Stomach (tissue), 8 donors: ENCODE measurements at regions not wholly inside any gene's neighbourhood (a gene's known extent, or its start where the extent isn't known, plus 50 kb on each side); places are given as distances from the start of the nearest gene placed in this dataset.

ENCODE experiments used
- DNase-seq, 2 donors: peaks; one replicate each; pipeline versions ENCODE4 v3.0.0 to v3.0.0-alpha.2; 2013 to 2019
- H3K27ac ChIP-seq, 5 donors: fragments of 200-600 bp in 4 of 5; sonication (generic) in 4 of 5; one replicate each; pipeline ENCODE4 v1.5.1; 2013 to 2019; ENCODE audit warnings: mild to moderate bottlenecking in 1 of 5, moderate library complexity in 1 of 5
- H3K27me3 ChIP-seq, 3 donors: fragments of 200-600 bp; sonication (generic); one replicate each; pipeline ENCODE4 v1.5.1; 2017 to 2019; ENCODE audit warnings: mixed run types in 1 of 3
- H3K36me3 ChIP-seq, 4 donors: fragments of 200-600 bp; sonication (generic); 1 replicate in 3 of 4; 2 replicates in 1 of 4; pipeline ENCODE4 v1.5.1; 2016 to 2019
- H3K4me1 ChIP-seq, 4 donors: fragments of 200-600 bp; sonication (generic); one replicate each; pipeline ENCODE4 v1.5.1; 2016 to 2019
- H3K4me3 ChIP-seq, 4 donors: fragments of 200-600 bp; sonication (generic) in 3 of 4; one replicate each; pipeline ENCODE4 v1.5.1; 2016 to 2019; ENCODE audit warnings: mild to moderate bottlenecking in 1 of 4
- H3K9me3 ChIP-seq, 4 donors: fragments of 200-600 bp; sonication (generic); one replicate each; pipeline ENCODE4 v1.5.1; 2016 to 2019
- EP300 ChIP-seq: sonication (generic); formaldehyde crosslinking; IDR thresholded peaks from one replicate; pipeline ENCODE4 v1.6.1; 2017; ENCODE audit warnings: antibody characterized with exemption
- POLR2A ChIP-seq, 4 donors: fragments of 450-650 bp; IDR thresholded peaks; one replicate each; pipeline ENCODE4 v1.6.1; 2016; ENCODE audit warnings: antibody characterized with exemption in 4 of 4, control low read depth in 2 of 4, mild to moderate bottlenecking in 1 of 4, moderate library complexity in 1 of 4
- POLR2AphosphoS5 ChIP-seq, 3 donors: sonication (generic); formaldehyde crosslinking; IDR thresholded peaks; one replicate each; pipeline ENCODE4 v1.6.1; 2016; ENCODE audit warnings: antibody characterized with exemption in 3 of 3
- WGBS, 5 donors: extraction: QIAGEN DNeasy Blood & Tissue Kit in 3 of 5; methylation state at CpG; one replicate each; pipeline versions ENCODE4 v1.1.5 to v1.1.7; 2013 to 2018; 5-methylcytosine and 5-hydroxymethylcytosine counted together
- intact Hi-C: fragments of 100-400 bp; cut with DNase I; formaldehyde crosslinking; loops from one replicate; pipeline ENCODE4 v1.15.1; 2023; ENCODE audit warnings: low total_unique reads
- TF ChIP-seq, protein P1 (sequence below), 7 experiments: fragments of 450-650 bp in 4 of 7; fragments of 200-600 bp in 3 of 7; sonication (generic) in 3 of 7; IDR thresholded peaks; one replicate each; pipeline ENCODE4 v1.5.1; 2016 to 2019; ENCODE audit warnings: antibody characterized with exemption in 7 of 7, control low read depth in 2 of 7, mild to moderate bottlenecking in 1 of 7
- donor health status: healthy with polysubstance abuse.
- donor health status: Bipolar disorder and iron deficiency.
- donor health status: healthy.

- Histone ChIP-seq H3K4me1 (no peaks in the 10 kb centered on the region), H3K27me3 (no peaks in the 10 kb centered on the region), H3K4me3 (no peak overlapping the region), H3K27ac (no peak overlapping the region), H3K36me3 (no peaks in the 10 kb centered on the region), H3K9me3 (no peaks in the 10 kb centered on the region)
- 72 to 89% (median 81%) methylated on average over 9 of the region's 9 CpGs for WGBS, 5 donors
- no peak for DNase-seq
- intact Hi-C loops: no loop called here
- TF ChIP-seq EP300 (no peak), POLR2A (IDR thresholded peaks at IDR 0.05) (no peak), POLR2AphosphoS5 (IDR thresholded peaks at IDR 0.05) (no peak)
- TF ChIP-seq, protein P1, sequence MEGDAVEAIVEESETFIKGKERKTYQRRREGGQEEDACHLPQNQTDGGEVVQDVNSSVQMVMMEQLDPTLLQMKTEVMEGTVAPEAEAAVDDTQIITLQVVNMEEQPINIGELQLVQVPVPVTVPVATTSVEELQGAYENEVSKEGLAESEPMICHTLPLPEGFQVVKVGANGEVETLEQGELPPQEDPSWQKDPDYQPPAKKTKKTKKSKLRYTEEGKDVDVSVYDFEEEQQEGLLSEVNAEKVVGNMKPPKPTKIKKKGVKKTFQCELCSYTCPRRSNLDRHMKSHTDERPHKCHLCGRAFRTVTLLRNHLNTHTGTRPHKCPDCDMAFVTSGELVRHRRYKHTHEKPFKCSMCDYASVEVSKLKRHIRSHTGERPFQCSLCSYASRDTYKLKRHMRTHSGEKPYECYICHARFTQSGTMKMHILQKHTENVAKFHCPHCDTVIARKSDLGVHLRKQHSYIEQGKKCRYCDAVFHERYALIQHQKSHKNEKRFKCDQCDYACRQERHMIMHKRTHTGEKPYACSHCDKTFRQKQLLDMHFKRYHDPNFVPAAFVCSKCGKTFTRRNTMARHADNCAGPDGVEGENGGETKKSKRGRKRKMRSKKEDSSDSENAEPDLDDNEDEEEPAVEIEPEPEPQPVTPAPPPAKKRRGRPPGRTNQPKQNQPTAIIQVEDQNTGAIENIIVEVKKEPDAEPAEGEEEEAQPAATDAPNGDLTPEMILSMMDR (IDR thresholded peaks at IDR 0.05): no peak
Measured at GRCh38 chr2:19550750-19551149, 192.3 kb upstream of the OSR1 start.

DNA sequence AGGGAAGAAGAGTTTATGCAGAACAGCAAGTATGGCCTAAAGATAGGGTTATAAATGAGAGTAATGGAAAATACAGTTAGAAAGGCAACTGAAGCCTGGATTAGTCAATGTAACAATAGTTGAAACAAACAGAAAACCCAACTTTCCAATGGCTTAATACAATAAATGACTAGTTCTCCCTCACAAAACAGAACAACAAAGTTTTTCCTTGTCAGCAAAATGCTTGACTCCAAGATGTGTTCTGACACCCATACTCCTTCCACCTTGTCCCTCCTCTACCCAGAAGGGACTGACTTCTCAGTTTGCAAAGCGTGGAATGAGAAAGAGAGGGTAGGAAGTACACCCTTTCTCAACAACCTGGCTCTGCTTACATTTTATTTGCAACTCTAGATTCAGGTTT is 191.4 kb upstream of the OSR1 start:
- 71 to 96% (median 89%) methylated on average over 1 of the region's 1 CpG for WGBS, 5 donors
- no peaks in the 10 kb centered on the region for H3K36me3 ChIP-seq
- no peaks in the 10 kb centered on the region for H3K9me3 ChIP-seq
- no peak overlapping the region for H3K4me3 ChIP-seq
- intact Hi-C loops: no loop called here
- H3K27me3 ChIP-seq: no peaks in the 10 kb centered on the region
- no peak overlapping the region for H3K27ac ChIP-seq
- TF ChIP-seq POLR2A (IDR thresholded peaks at IDR 0.05) (no peak), EP300 (no peak), POLR2AphosphoS5 (IDR thresholded peaks at IDR 0.05) (no peak)
- TF ChIP-seq, protein P1 (IDR thresholded peaks at IDR 0.05): no peak
- DNase-seq: no peak
- no peaks in the 10 kb centered on the region for H3K4me1 ChIP-seq

GRCh38 chr2:19548116-19548515 is 189.7 kb upstream of the OSR1 start:
- Histone ChIP-seq H3K27ac (no peak overlapping the region), H3K4me1 (no peaks in the 10 kb centered on the region), H3K36me3 (no peaks in the 10 kb centered on the region), H3K9me3 (no peaks in the 10 kb centered on the region), H3K27me3 (no peaks in the 10 kb centered on the region), H3K4me3 (no peak overlapping the region)
- WGBS, 5 donors: 40 to 73% (median 50%) methylated on average over 1 of the region's 1 CpG
- DNase-seq: no peak
- intact Hi-C loops: no loop called here
- TF ChIP-seq POLR2AphosphoS5 (IDR thresholded peaks at IDR 0.05) (no peak), POLR2A (IDR thresholded peaks at IDR 0.05) (no peak)
- TF ChIP-seq, protein P1 (IDR thresholded peaks at IDR 0.05): no peak

DNA sequence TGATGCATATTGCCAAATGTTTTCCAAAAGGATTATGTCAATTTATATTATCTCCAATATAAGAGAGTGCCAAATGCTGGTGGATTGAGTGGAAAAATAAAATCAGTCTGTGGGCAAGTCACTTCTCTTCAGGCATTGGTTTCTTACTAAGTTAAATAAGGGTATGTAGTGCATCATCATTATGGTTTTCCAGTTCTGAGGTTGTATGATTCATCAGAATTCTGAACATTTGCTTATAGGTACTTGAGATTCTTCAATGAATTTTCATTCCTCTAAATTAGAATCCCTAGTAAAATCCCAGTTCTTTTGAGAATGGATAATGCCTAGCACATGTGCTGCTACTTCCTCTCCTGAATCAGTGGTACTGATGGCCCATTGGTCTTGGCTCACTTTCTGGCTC is 188.9 kb upstream of the OSR1 start:
- Histone ChIP-seq H3K4me1 (no peaks in the 10 kb centered on the region), H3K9me3 (no peaks in the 10 kb centered on the region), H3K27ac (no peak overlapping the region), H3K36me3 (no peaks in the 10 kb centered on the region), H3K27me3 (no peaks in the 10 kb centered on the region), H3K4me3 (no peak overlapping the region)
- DNase-seq: no peak
- no peak for TF ChIP-seq EP300
- no peak for TF ChIP-seq POLR2AphosphoS5 (IDR thresholded peaks at IDR 0.05)
- intact Hi-C loops: no loop called here

DNA sequence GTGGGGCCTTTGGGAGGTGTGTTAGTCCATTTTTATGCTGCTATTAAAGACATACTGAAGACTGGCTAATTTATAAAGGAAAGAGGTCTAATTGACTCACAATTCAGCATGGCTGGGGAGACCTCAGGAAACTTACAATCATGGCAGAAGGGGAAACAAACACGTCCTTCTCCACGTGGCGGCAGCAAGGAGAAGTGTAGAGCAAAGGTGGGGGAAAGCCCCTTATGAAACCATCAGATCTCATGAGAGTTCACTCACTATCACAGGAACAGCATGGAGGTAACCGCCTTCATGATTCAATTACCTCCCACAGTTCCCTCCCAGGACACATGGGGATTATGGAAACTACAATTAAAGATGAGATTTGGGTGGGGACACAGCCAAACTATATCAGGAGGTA is 187.1 kb upstream of the OSR1 start:
- 48 to 86% (median 66%) methylated on average over 4 of the region's 4 CpGs for WGBS, 5 donors
- Histone ChIP-seq H3K9me3 (no peaks in the 10 kb centered on the region), H3K36me3 (no peaks in the 10 kb centered on the region)

More for the DNA sequence above, 187.1 kb upstream of the OSR1 start:
- H3K4me3 ChIP-seq: no peak overlapping the region
- H3K27ac ChIP-seq: no peak overlapping the region
- TF ChIP-seq EP300 (no peak), POLR2A (IDR thresholded peaks at IDR 0.05) (no peak), POLR2AphosphoS5 (IDR thresholded peaks at IDR 0.05) (no peak)
- TF ChIP-seq, protein P1 (IDR thresholded peaks at IDR 0.05): no peak
- no peak for DNase-seq
- H3K27me3 ChIP-seq: no peaks in the 10 kb centered on the region
- H3K4me1 ChIP-seq: peaks cover 0 to 10% (median 5%) of the 10 kb centered on the region in 4 donors
- intact Hi-C loops: no loop called here
